CD4-positive, CD25-positive, alpha-beta regulatory T cell (primary cell): ENCODE measurements at regions not wholly inside any gene's neighbourhood (a gene's known extent, or its start where the extent isn't known, plus 50 kb on each side); places are given as distances from the start of the nearest gene placed in this dataset.

Experiments
- ATAC-seq, 2 donors: fragments of 150-1000 bp; cut with Tn5 transposase; one replicate each; pipeline ENCODE4 v1.10.0; 2021; ENCODE audit warnings: low read depth in 2 of 2, moderate number of reproducible peaks in 2 of 2, moderate library complexity in 1 of 2
- DNase-seq, 3 donors: peaks; one replicate each; pipeline versions ENCODE4 v3.0.0 to v3.0.0-alpha.2; 2012 to 2022; ENCODE audit warnings: mixed read lengths in 1 of 3
- H3K27ac ChIP-seq: one replicate; pipeline ENCODE4 v1.7.0; 2013; ENCODE audit warnings: mild to moderate bottlenecking, low read length; ENCODE audit not compliant: insufficient read depth, poor library complexity, severe bottlenecking
- H3K27me3 ChIP-seq: one replicate; pipeline ENCODE4 v1.7.0; 2013; ENCODE audit warnings: low read length; ENCODE audit not compliant: control insufficient read depth, insufficient read depth
- H3K36me3 ChIP-seq: one replicate; pipeline ENCODE4 v1.7.0; 2013; ENCODE audit warnings: mild to moderate bottlenecking, low read length, moderate library complexity; ENCODE audit not compliant: control insufficient read depth, insufficient read depth
- H3K4me1 ChIP-seq: 2 replicates; pipeline ENCODE4 v1.7.0; 2013; ENCODE audit warnings: mild to moderate bottlenecking, low read length; ENCODE audit not compliant: insufficient read depth, control insufficient read depth, poor library complexity, severe bottlenecking
- H3K4me3 ChIP-seq: one replicate; pipeline ENCODE4 v1.7.0; 2013; ENCODE audit warnings: low read depth, mild to moderate bottlenecking, low read length, moderate library complexity
- H3K9me3 ChIP-seq, 2 experiments: 1 replicate in 1 of 2; 2 replicates in 1 of 2; pipeline ENCODE4 v1.7.0; 2013; ENCODE audit warnings: low read length in 2 of 2, mild to moderate bottlenecking in 1 of 2, moderate library complexity in 1 of 2; ENCODE audit not compliant: control insufficient read depth in 2 of 2
- H3K27ac Mint-ChIP-seq, 3 donors: one replicate each; pipeline ENCODE4 v1.8.0; 2020 to 2022; ENCODE audit warnings: mild to moderate bottlenecking in 3 of 3, mixed read lengths in 3 of 3, moderate library complexity in 2 of 3
- H3K27me3 Mint-ChIP-seq: one replicate; pipeline ENCODE4 v1.8.0; 2022; ENCODE audit warnings: mild to moderate bottlenecking, mixed read lengths
- H3K36me3 Mint-ChIP-seq: one replicate; pipeline ENCODE4 v1.8.0; 2020; ENCODE audit warnings: mixed read lengths
- H3K4me1 Mint-ChIP-seq, 4 donors: one replicate each; pipeline ENCODE4 v1.8.0; 2020 to 2022; ENCODE audit warnings: mixed read lengths in 4 of 4, mild to moderate bottlenecking in 1 of 4
- H3K4me3 Mint-ChIP-seq, 4 donors: one replicate each; pipeline ENCODE4 v1.8.0; 2020 to 2022; ENCODE audit warnings: mild to moderate bottlenecking in 4 of 4, mixed read lengths in 4 of 4, moderate library complexity in 3 of 4
- H3K9me3 Mint-ChIP-seq, 7 donors: one replicate each; pipeline ENCODE4 v1.8.0; 2020 to 2022; ENCODE audit warnings: mixed read lengths in 7 of 7, mild to moderate bottlenecking in 3 of 7, moderate library complexity in 2 of 7

GRCh38 chr18:45169610-45170009 is 445.7 kb upstream of the SLC14A2 start:
- no peak for ATAC-seq
- no peaks in the 10 kb centered on the region for H3K36me3 Mint-ChIP-seq
- peaks cover 0 to 4% (median 0%) of the 10 kb centered on the region in 7 donors for H3K9me3 Mint-ChIP-seq
- Histone ChIP-seq H3K9me3 (no peaks in the 10 kb centered on the region), H3K36me3 (no peaks in the 10 kb centered on the region), H3K27ac (no peak overlapping the region), H3K4me1 (no peaks in the 10 kb centered on the region), H3K27me3 (no peaks in the 10 kb centered on the region), H3K4me3 (no peak overlapping the region)
- no peak overlapping the region for H3K4me3 Mint-ChIP-seq
- DNase-seq, result no peak
- peaks cover 5% of the 10 kb centered on the region for H3K27me3 Mint-ChIP-seq
- no peak overlapping the region for H3K27ac Mint-ChIP-seq
- peaks cover 0 to 9% (median 2%) of the 10 kb centered on the region in 4 donors for H3K4me1 Mint-ChIP-seq

- H3K4me3 Mint-ChIP-seq, result no peak overlapping the region
- H3K27ac ChIP-seq, result no peak overlapping the region
- DNase-seq (no peak), ATAC-seq (no peak)
- peaks cover 0 to 15% (median 2%) of the 10 kb centered on the region in 4 donors for H3K4me1 Mint-ChIP-seq
- no peaks in the 10 kb centered on the region for H3K27me3 ChIP-seq
- H3K27me3 Mint-ChIP-seq, result peaks cover 5% of the 10 kb centered on the region
- peaks cover 0 to 4% (median 0%) of the 10 kb centered on the region in 7 donors for H3K9me3 Mint-ChIP-seq
- H3K36me3 ChIP-seq, result no peaks in the 10 kb centered on the region
- H3K4me1 ChIP-seq, result no peaks in the 10 kb centered on the region
- no peak overlapping the region for H3K27ac Mint-ChIP-seq
- no peaks in the 10 kb centered on the region for H3K36me3 Mint-ChIP-seq
- no peak overlapping the region for H3K4me3 ChIP-seq
- H3K9me3 ChIP-seq, result no peaks in the 10 kb centered on the region
Measured at GRCh38 chr18:45171679-45172191, 443.5 kb upstream of the SLC14A2 start.

- no peak for DNase-seq
- Mint-ChIP-seq H3K36me3 (no peaks in the 10 kb centered on the region), H3K27ac (no peak overlapping the region), H3K27me3 (peaks cover 18% of the 10 kb centered on the region), H3K4me3 (no peak overlapping the region), H3K9me3 (peaks cover 0 to 4% (median 0%) of the 10 kb centered on the region in 7 donors), H3K4me1 (peaks cover 0 to 15% (median 2%) of the 10 kb centered on the region in 4 donors)
- Histone ChIP-seq H3K36me3 (no peaks in the 10 kb centered on the region), H3K4me1 (no peaks in the 10 kb centered on the region), H3K27ac (no peak overlapping the region), H3K9me3 (no peaks in the 10 kb centered on the region), H3K27me3 (no peaks in the 10 kb centered on the region), H3K4me3 (no peak overlapping the region)
- no peak for ATAC-seq
Measured at GRCh38 chr18:45173327-45173726, 441.9 kb upstream of the SLC14A2 start.

GRCh38 chr18:45173799-45174519 is 441.3 kb upstream of the SLC14A2 start:
- Histone ChIP-seq H3K9me3 (no peaks in the 10 kb centered on the region), H3K27me3 (no peaks in the 10 kb centered on the region), H3K27ac (no peak overlapping the region), H3K36me3 (no peaks in the 10 kb centered on the region), H3K4me1 (no peaks in the 10 kb centered on the region), H3K4me3 (no peak overlapping the region)
- peaks cover 18% of the 10 kb centered on the region for H3K27me3 Mint-ChIP-seq
- no peaks in the 10 kb centered on the region for H3K36me3 Mint-ChIP-seq
- H3K9me3 Mint-ChIP-seq, result peaks cover 0 to 4% (median 0%) of the 10 kb centered on the region in 7 donors
- DNase-seq, result no peak
- ATAC-seq, result no peak
- H3K27ac Mint-ChIP-seq, result no peak overlapping the region
- peaks cover 0 to 15% (median 2%) of the 10 kb centered on the region in 4 donors for H3K4me1 Mint-ChIP-seq
- H3K4me3 Mint-ChIP-seq, result no peak overlapping the region

- Mint-ChIP-seq H3K27me3 (peaks cover 24% of the 10 kb centered on the region), H3K36me3 (no peaks in the 10 kb centered on the region), H3K27ac (no peak overlapping the region), H3K9me3 (peaks cover 0 to 2% (median 0%) of the 10 kb centered on the region in 7 donors), H3K4me1 (peaks cover 0 to 15% (median 2%) of the 10 kb centered on the region in 4 donors), H3K4me3 (no peak overlapping the region)
- H3K27ac ChIP-seq, result no peak overlapping the region
- no peaks in the 10 kb centered on the region for H3K4me1 ChIP-seq
- DNase-seq (no peak), ATAC-seq (no peak)
- H3K4me3 ChIP-seq, result no peak overlapping the region
- no peaks in the 10 kb centered on the region for H3K36me3 ChIP-seq
- no peaks in the 10 kb centered on the region for H3K27me3 ChIP-seq
- H3K9me3 ChIP-seq, result no peaks in the 10 kb centered on the region
Measured at GRCh38 chr18:45174629-45175136, 440.6 kb upstream of the SLC14A2 start.

GRCh38 chr18:45175511-45175910 is 439.8 kb upstream of the SLC14A2 start:
- Histone ChIP-seq H3K36me3 (no peaks in the 10 kb centered on the region), H3K27me3 (no peaks in the 10 kb centered on the region), H3K4me1 (no peaks in the 10 kb centered on the region), H3K9me3 (no peaks in the 10 kb centered on the region), H3K27ac (no peak overlapping the region), H3K4me3 (no peak overlapping the region)
- ATAC-seq (no peak), DNase-seq (no peak)
- Mint-ChIP-seq H3K4me1 (peaks cover 0 to 15% (median 2%) of the 10 kb centered on the region in 4 donors), H3K36me3 (no peaks in the 10 kb centered on the region), H3K4me3 (no peak overlapping the region), H3K9me3 (peaks cover 0 to 2% (median 0%) of the 10 kb centered on the region in 7 donors), H3K27ac (no peak overlapping the region), H3K27me3 (peaks cover 26% of the 10 kb centered on the region)

GRCh38 chr18:45186832-45187231 is 428.4 kb upstream of the SLC14A2 start:
- Mint-ChIP-seq H3K36me3 (no peaks in the 10 kb centered on the region), H3K4me3 (no peak overlapping the region), H3K27me3 (peaks cover 12% of the 10 kb centered on the region), H3K4me1 (no peaks in the 10 kb centered on the region), H3K9me3 (peaks cover 0 to 2% (median 0%) of the 10 kb centered on the region in 7 donors), H3K27ac (no peak overlapping the region)
- Histone ChIP-seq H3K27ac (no peak overlapping the region), H3K27me3 (no peaks in the 10 kb centered on the region), H3K4me3 (no peak overlapping the region), H3K4me1 (no peaks in the 10 kb centered on the region), H3K36me3 (no peaks in the 10 kb centered on the region), H3K9me3 (no peaks in the 10 kb centered on the region)
- no peak for ATAC-seq
- DNase-seq, result no peak

GRCh38 chr18:45191795-45192194 is 423.5 kb upstream of the SLC14A2 start:
- Histone ChIP-seq H3K27ac (no peak overlapping the region), H3K4me1 (no peaks in the 10 kb centered on the region), H3K27me3 (no peaks in the 10 kb centered on the region), H3K36me3 (no peaks in the 10 kb centered on the region), H3K9me3 (no peaks in the 10 kb centered on the region), H3K4me3 (no peak overlapping the region)
- H3K4me3 Mint-ChIP-seq, result no peak overlapping the region
- H3K36me3 Mint-ChIP-seq, result no peaks in the 10 kb centered on the region
- ATAC-seq (no peak), DNase-seq (no peak)
- peaks cover 0 to 3% (median 0%) of the 10 kb centered on the region in 7 donors for H3K9me3 Mint-ChIP-seq
- no peaks in the 10 kb centered on the region for H3K4me1 Mint-ChIP-seq
- no peak overlapping the region for H3K27ac Mint-ChIP-seq
- peaks cover 8% of the 10 kb centered on the region for H3K27me3 Mint-ChIP-seq
